ENCODE measurements at regions not wholly inside any gene's neighbourhood (a gene's known extent, or its start where the extent isn't known, plus 50 kb on each side); places are given as distances from the start of the nearest gene placed in this dataset.

- DNase-seq (ENCODE audit: low spot score): no peak
Observed at GRCh38 chr2:158006961-158007719, 94.5 kb upstream of the UPP2 start.

GRCh38 chr2:158004126-158004764 is 97.4 kb upstream of the UPP2 start:
- no peak for DNase-seq (ENCODE audit: low spot score)

DNA sequence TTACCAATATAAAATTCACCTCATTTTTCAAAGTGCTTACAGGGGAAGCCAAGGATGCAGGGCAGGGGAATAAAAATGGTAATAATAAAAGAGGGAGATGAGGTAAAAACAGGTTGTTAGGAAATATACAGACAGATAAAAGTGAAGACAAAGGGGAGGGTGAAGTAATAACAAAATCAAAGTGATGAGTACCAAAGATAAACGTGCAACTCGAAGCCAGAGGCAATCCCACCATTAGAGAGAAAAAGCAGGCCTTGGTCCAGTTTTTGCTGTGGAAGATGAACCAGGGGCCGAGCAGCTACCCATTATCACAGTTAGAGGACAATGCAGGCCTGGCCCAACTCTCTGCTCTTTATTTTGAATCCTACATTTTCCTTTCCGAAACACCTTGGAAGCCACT is 99.6 kb upstream of the UPP2 start:
- DNase-seq (ENCODE audit: low spot score): no peak

DNA sequence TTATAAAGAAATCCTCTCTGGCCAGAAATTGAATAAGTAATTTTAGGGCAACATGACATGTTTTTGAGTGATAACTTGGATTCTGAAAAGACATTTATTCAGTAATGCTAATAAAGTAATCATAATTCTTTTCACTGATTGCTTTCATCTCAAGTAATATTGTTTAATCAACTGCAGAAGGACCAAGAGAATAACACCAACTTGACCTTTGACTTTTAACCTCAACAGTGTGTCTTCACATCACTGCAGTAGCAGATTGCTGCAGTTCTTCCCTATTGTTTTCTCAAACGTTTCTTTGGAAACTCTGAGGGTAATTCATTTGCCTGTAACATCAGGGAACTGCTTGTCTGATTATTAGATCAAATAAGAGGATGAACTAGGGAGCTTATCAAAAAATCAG is 104.9 kb upstream of the UPP2 start:
- DNase-seq (ENCODE audit: low spot score): no peak

DNA sequence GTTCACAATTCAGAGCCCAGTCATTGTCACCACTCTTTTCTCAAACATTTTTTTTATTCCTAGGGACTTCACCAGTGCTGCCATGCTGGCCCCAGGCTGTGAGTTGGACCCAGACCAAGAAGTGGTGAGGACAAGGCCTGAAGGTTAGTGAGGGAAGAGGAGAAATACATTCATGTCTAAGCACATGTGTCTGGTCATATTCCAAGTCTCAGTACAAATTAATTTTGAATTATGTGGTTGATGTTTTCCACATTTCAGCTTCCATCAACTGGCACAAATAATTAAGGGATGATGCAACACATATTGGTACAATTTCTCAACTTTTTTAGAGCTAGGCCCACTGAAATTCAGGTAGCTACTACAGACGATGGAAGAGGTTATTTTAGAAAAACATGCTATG is 106.6 kb upstream of the UPP2 start:
- DNase-seq (ENCODE audit: low spot score): no peak

DNA sequence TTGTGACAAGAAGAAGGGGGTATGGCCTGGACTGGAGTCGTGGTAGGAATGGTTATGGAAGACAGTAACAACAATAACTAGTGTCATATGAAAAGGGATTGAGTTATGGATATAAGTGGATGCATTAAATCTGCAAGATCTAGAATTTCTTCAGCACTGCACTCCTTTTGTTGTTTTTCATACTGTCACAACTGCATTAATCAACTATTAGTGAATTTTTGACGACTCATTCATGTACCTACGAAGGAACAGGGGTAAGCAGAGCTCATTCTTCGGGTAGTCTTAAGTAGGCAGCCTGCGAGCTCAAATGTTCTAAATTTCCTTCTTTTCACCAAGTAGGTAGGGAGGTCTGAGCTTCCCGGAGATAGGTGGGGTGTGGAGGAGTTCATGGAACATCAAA is 109.7 kb upstream of the UPP2 start:
- no peak for DNase-seq (ENCODE audit: low spot score)

DNA sequence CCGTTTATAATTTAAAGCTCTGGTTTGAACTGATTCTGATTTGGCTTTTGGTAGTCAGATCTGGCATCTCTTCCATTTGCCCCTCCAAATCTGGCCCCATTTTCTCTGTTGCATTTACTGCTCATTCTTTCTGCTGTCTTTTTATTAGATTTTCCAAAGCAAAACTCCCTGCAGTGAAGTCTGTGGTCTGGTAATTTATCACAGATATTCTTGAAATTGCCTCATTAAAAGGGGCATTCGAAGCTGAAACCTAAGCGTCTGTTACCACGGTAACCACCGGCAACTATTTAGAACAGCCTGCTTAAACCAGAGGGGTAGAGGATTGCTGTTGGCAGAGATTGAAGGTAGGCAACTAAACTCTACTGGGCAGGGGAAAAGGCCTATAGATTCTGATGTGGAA is 111.5 kb upstream of the UPP2 start:
- DNase-seq (ENCODE audit: low spot score): no peak

GRCh38 chr2:157989227-157989626 is 112.4 kb upstream of the UPP2 start:
- DNase-seq (ENCODE audit: low spot score): no peak

DNA sequence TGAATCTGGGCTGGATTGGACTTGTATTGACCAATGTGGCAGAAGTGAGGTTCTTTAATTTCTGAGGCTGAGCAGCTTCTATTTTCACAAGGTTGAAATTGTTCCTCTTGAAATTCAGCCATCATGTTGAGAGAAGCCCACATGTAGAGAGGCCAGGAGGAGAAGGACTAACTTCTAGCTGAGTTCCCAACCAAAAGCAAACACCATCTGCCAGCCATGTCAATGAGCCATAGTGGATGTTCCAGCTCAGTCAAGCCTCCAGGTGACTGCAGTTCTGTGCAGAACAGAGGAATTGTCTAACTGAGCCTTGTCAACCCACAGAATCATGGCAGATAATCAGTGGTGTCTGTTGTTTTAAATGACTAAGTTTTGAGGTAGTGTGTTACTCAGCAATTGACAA is 110.6 kb upstream of the ACVR1 start:
- no peak for DNase-seq (ENCODE audit: low spot score)

GRCh38 chr2:157984866-157985265 is 108.7 kb upstream of the ACVR1 start:
- no peak for DNase-seq (ENCODE audit: low spot score)

DNA sequence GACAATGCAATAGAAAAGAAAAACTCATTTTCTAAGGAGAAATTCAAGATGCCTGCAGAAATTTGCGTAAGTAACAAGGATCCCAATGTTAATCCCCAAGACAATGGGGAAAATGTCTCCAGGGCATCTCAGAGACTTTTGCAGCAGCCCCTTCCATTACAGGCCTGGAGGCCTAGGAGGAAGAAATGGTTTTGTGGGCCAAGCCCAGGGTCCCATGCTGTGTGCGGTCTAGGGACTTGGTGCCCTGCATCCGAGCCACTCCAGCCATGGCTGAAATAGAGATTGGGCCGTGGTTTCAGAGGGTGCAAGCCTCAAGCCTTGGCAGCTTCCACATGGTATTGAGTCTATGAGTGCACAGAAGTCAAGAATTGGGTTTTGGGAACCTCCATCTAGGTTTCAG is 103.9 kb upstream of the ACVR1 start:
- no peak for DNase-seq (ENCODE audit: low spot score)

DNA sequence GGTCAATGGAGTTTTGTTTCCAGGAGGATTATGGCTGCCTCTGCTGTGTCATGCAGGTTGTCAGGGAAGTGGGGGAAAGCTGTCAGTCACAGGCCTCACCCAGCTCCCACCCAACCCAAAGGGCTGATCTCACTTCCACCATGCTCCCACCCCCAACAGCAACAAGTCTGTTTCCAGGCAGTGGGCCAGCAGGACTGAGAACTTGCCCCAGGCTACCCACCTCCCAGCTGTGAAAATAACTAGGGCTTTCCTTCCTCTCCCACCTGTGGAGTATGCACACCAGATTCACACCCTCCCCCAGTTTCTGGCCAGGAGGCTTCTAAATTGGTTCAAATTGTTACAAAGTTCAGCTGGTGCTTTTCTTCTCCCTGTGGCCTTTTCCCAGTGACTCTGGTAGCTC is 95.6 kb upstream of the ACVR1 start:
- peak; percentile 30 for DNase-seq (ENCODE audit: low spot score)

DNA sequence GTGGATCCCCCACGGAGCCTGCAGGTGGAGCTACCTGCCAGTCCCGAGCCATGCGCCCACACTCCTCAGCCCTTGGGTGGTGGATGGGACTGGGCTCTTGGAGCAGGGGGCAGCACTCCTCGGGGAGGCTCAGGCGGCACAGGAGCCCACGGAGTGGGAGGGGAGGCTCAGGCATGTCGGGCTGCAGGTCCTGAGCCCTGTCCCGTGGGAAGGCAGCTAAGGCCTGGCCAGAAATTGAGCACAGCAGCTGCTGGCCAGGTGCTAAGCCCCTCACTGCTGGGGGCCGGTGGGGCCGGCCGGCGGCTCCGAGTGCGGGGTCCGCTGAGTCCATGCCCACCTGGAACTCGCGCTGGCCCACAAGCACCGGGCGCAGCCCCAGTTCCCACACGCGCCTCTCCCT is 91.7 kb upstream of the ACVR1 start:
- DNase-seq (ENCODE audit: low spot score): no peak

- DNase-seq (ENCODE audit: low spot score): no peak
Observed at GRCh38 chr2:157959249-157959648, 83.1 kb upstream of the ACVR1 start.

- DNase-seq (ENCODE audit: low spot score): no peak
Observed at GRCh38 chr2:157957596-157957995, 81.5 kb upstream of the ACVR1 start.

DNA sequence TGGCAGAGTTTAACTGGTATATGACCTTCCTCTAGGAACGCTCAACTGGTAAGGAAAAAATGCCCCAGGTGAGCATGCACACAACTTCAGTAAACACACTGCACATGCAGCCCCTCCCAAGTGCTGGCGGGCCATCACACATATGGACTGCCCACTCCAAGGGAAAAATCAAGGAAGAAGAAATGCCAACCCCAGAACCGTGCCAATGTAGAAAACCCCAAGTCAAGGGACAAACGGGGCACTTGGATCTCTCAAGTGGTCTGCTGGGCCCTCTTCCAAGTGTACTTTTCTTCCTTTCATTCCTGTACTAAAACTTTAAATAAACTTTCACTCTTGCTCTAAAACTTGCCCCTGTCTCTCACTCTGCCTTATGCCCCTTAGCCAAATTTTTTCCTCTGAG is 76.4 kb upstream of the ACVR1 start:
- no peak for DNase-seq (ENCODE audit: low spot score)

- no peak for DNase-seq (ENCODE audit: low spot score)
Observed at GRCh38 chr2:157948856-157949255, 72.7 kb upstream of the ACVR1 start.

- DNase-seq (ENCODE audit: low spot score): no peak
Observed at GRCh38 chr2:157946919-157947557, 70.9 kb upstream of the ACVR1 start.

DNA sequence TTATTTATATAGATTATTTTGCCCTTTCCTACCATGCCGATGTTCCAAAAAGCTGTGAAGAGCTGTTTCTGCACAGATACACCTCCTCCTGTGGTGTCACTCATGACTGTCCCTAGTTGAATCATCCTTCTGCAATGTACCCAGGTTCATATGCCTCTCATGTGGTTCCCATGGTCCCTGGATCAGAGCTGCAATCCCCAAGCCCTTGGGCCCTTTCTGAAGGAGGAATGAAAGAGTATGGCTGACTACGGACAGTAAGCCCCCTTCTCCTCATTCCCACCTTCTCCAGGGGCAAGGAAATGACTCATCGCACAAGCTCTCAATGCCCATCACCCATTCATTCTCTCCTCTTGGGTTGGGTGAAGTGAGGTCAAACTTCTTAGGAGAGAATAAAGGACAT is 63.9 kb upstream of the ACVR1 start:
- no peak for DNase-seq (ENCODE audit: low spot score)

- DNase-seq (ENCODE audit: low spot score): no peak
Observed at GRCh38 chr2:157938556-157938955, 62.4 kb upstream of the ACVR1 start.

DNA sequence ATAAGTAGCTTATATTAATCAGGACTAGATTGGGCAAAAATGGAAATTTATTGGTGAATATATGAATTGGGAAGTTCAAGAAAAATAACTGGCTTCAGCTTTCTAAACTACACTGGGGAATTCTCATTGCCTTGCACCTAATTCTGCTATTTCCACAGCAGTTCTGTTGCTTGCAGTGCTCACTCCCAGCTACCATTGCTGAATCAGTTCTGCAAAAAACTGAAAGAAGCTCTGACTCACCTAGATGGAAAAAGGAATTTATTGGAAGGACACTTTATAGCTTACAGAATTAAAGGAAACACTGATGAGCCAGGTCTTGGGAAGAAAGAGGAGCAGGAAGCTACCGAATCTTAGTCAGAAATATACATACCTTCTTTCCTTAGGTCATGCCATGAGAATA is 60.3 kb upstream of the ACVR1 start:
- DNase-seq (ENCODE audit: low spot score): no peak

GRCh38 chr2:157935378-157935906 is 59.3 kb upstream of the ACVR1 start:
- DNase-seq (ENCODE audit: low spot score): no peak

Data from H4 (cell line).